Daoy (cell line): ENCODE measurements at regions not wholly inside any gene's neighbourhood (a gene's known extent, or its start where the extent isn't known, plus 50 kb on each side); places are given as distances from the start of the nearest gene placed in this dataset.
"Not testable (repeated sequence)": the region's sequence is repeated elsewhere in the genome, so short reads cannot be mapped to it uniquely, and the experiment has no call there.

ENCODE experiments used
- DNase-seq: peaks from one replicate; pipeline ENCODE4 v3.0.0-alpha.2; 2015; ENCODE audit warnings: low read depth

GRCh38 chr14:99029145-99029915 lies 242.7 kb downstream of the BCL11B start:
- DNase-seq = no peak

GRCh38 chr14:99029916-99030305 lies 242.1 kb downstream of the BCL11B start:
- no peak for DNase-seq

GRCh38 chr14:99030454-99030853 lies 241.5 kb downstream of the BCL11B start:
- no peak for DNase-seq

GRCh38 chr14:99032759-99033158 lies 239.2 kb downstream of the BCL11B start:
- no peak for DNase-seq

- DNase-seq = no peak
Observed at GRCh38 chr14:99033951-99034350, 238.0 kb downstream of the BCL11B start.

- no peak for DNase-seq
Observed at GRCh38 chr14:99034711-99035171, 237.3 kb downstream of the BCL11B start.

GRCh38 chr14:99035268-99035667 lies 236.7 kb downstream of the BCL11B start:
- DNase-seq = peak; percentile 79

DNA sequence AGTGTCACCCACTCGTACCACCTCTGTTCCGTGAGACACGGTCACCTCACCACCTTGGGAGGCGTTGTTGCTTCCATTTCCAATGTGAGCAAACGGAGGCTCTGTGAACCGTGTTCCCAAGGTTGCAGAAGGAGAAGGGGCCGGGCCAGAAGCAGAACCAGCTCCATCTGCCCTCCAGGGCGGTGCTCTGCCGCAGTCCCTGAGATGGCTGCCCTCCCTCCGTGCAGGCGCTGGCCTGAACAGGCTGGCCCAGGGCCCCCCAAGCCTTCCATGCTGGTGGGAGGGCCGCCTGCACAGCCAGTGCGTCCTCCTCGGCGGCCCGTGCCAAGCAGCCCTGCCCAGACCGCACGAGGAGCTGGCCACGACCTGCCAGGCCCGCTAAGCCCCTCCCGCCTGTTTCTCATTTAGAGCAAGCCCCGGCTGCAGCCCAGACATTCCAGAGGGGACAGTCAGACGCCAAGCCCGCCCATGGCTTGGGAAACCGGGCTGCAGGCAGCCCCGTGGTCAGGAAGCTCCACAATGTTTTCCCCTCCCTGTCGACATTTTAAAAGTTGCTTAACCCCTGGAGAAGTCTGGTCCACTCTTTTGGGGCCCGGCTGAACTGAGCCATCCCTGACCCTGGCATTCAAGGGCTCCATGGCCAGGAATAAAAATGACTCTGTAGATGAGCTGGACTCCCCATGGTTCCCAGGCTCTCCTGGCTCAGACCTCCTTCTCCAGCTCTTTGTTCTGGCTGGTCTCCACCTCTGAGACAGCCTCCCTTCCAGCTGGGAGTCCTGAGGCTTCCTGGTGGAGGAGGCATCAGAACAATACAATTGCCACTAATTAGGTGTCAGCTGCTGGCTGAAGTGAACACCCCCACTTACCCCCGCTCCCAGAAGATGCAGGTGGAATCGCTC lies 236.0 kb downstream of the BCL11B start:
- DNase-seq = peak; percentile 97

GRCh38 chr14:99036611-99037293 lies 235.2 kb downstream of the BCL11B start:
- DNase-seq = no peak

GRCh38 chr14:99037326-99037725 lies 234.7 kb downstream of the BCL11B start:
- DNase-seq = not testable (repeated sequence)

GRCh38 chr14:99037777-99038430 lies 234.1 kb downstream of the BCL11B start:
- DNase-seq = peak; percentile 33

DNA sequence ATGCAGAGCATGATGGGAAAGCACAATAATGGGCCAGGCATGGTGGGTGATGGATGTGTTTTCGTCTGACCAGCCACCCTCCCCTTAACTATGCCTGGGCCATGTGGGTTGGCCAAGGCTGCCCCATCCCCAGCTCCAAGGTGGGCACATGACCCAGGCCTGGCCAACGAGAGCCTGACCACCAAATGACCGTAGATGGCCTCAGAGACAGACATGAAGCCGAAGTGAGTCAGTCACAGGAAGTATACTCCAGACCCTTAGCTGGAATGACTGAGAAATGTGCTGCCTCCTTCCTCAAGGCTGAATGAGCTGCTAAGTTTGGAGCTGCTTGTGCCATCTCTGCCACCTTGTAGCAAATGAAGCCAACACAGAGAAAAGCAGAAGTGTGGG lies 233.6 kb downstream of the BCL11B start:
- DNase-seq = peak; percentile 82

- no peak for DNase-seq
Observed at GRCh38 chr14:99039331-99040041, 232.5 kb downstream of the BCL11B start.

DNA sequence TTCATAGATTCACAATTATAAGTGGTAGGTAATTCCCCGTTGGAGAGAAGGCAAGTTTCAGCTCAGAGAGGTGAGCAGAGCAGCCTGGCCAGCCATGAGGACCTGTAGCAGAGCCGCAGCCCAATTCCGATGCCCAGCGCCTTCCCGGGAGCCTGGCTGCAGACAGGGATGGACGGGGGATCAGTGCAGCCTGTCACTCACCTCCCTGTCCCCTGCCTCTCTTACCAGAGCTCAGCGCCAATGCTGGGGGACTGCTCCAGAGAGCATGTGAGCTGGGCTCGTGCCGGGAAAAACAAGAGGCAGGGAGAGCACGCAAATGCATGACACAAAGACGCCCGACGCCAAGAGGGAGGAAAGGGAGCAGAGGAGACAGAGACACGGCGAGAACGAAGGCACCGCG lies 231.9 kb downstream of the BCL11B start:
- DNase-seq = no peak

- no peak for DNase-seq
Observed at GRCh38 chr14:99040711-99041110, 231.3 kb downstream of the BCL11B start.

DNA sequence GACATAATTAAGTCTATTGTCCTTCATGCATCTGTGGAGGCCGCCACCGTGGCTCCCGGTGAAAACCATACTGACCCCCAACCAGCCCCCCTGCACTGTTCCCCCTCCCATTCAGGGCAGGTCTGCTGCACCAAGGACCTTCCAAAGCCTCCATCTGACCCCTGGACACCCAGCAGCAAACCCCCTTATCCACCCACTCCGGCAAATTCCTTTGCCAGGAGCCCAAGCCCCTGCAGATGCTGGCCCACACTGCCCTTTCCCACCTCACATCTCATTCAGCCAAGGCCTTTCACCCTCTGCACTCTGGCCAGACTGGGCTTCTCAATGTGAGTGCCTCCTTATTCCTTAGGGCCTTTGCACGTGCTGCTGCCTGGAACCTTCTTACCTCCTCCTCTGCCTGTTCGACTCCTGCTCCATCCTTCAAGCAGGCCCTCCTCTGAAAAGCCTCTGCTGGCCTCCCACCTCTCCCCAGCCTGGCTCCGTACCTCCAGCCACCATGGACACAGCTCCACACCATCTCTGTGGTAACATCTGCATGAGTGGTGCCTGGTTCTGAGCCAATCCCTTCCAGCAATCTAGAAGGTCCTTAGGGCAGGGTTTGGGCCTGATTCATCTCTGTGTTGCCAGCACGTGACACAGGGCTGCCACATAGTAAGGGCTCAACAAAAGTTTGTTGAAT lies 230.7 kb downstream of the BCL11B start:
- no peak for DNase-seq

GRCh38 chr14:99041820-99042174 lies 230.2 kb downstream of the BCL11B start:
- DNase-seq = no peak

DNA sequence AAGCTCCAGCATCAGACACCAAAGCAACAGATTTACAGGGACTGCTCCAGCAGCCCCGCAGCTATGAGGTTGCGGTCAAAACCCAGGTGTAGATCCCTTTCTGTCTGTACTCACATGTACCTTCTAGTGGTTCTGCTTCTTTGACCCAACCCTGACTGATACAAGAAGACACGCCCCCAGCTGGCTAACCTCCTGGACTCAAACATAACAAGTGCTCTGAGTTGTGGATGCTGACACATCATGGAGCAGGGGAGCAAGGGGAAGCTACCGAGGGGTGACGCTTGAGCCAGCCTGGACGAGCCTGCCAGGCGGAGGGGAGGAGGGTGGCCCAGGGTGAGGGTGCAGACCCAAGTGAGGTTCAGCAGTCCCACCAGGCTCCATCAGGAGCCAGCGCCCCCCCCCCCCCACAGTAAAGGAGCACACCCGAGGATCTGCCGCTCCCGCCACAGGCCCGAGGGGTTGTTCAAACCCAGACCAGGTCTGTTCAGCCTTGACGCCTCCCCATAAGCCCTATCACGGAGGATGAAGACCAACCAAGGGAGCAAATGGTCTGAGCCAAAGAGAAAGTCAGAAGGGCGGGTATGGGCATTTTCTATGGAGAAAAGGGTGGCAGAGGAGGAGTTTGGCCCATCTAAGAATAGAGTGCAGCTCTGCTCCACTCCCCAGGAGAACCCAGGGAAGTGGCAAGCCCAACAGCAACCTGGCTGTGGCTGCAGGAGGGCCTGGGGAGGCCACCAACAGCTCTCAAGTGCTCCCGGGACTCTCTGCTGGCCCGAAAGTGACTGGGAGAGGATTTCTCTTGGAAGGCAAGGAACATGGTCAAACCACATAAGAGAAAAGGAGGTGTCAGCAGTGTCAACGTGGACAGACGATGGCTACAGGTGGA lies 229.4 kb downstream of the BCL11B start:
- DNase-seq = no peak

DNA sequence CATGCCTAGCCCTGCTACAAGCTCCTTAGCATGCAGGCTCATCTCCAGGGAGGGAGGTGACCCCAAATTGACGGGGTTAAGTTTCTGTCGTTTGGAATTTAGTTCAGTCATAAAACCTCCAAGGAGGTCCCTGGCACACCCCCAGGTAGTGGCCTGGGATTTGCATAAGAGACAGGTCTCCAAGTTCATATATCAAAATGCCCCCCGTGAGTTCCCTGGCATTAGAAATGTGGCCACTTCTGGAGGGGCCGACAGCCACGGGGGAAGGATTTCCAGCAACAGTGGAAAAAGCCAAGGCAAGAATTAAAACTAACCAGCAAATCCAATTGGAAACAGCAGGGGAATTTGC lies 228.8 kb downstream of the BCL11B start:
- no peak for DNase-seq

DNA sequence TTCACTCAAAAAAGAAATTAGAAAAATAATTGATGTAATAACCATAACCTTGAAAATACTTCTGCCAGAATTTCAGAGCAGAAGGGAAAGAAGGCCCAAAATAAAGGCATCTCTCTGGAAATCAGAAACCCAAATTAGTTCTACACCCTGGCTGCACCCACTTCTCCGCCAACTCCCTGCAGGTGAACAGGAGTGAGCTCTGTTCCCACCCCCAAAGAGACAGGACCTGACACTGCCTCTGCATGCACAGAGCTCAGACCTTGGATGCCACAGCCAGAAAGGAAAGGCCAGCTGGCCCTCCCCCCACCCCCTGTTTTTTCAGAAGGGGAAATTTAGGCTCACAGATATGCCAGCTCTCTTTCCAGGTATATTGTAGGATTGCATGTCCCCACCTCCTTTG lies 228.2 kb downstream of the BCL11B start:
- DNase-seq = no peak
